LNCaP clone FGC (cell line): ENCODE measurements at regions not wholly inside any gene's neighbourhood (a gene's known extent, or its start where the extent isn't known, plus 50 kb on each side); places are given as distances from the start of the nearest gene placed in this dataset.

Experiments
- DNase-seq: peaks from one replicate; pipeline ENCODE4 v3.0.0-alpha.2; 2011; ENCODE audit warnings: low read depth
- H3K4me3 ChIP-seq: 2 replicates; pipeline ENCODE4 v1.5.1; 2011; ENCODE audit warnings: mild to moderate bottlenecking, low read depth, low read length, control low read depth
- CTCF ChIP-seq: IDR thresholded peaks from 2 replicates; pipeline ENCODE4 v1.5.1; 2012; ENCODE audit warnings: mild to moderate bottlenecking; ENCODE audit not compliant: control insufficient read depth, insufficient read depth; ENCODE audit errors: extremely low read depth

GRCh38 chr1:25018110-25018735 lies 88.1 kb upstream of the RUNX3 start:
- no peak overlapping the region for H3K4me3 ChIP-seq
- TF ChIP-seq CTCF, result no peak
- DNase-seq, result no peak

- no peak overlapping the region for H3K4me3 ChIP-seq
- no peak for TF ChIP-seq CTCF
- DNase-seq, result no peak
These were observed 87.5 kb upstream of the RUNX3 start for GRCh38 chr1:25017436-25018109.

GRCh38 chr1:25012966-25013962 lies 83.2 kb upstream of the RUNX3 start:
- no peak for TF ChIP-seq CTCF
- H3K4me3 ChIP-seq, result no peak overlapping the region
- DNase-seq, result no peak

- peak; percentile 70 for DNase-seq
- no peak for TF ChIP-seq CTCF
- no peak overlapping the region for H3K4me3 ChIP-seq
These were observed 82.0 kb upstream of the RUNX3 start for GRCh38 chr1:25011943-25012638.

- no peak for TF ChIP-seq CTCF
- no peak overlapping the region for H3K4me3 ChIP-seq
These were observed 81.2 kb upstream of the RUNX3 start for GRCh38 chr1:25011275-25011674.

GRCh38 chr1:25009671-25010262 lies 79.7 kb upstream of the RUNX3 start:
- no peak for DNase-seq
- no peak overlapping the region for H3K4me3 ChIP-seq
- no peak for TF ChIP-seq CTCF

More at GRCh38 chr1:25011275-25011674, 81.2 kb upstream of the RUNX3 start:
- DNase-seq, result no peak
